ENCODE measurements at regions not wholly inside any gene's neighbourhood (a gene's known extent, or its start where the extent isn't known, plus 50 kb on each side); places are given as distances from the start of the nearest gene placed in this dataset.
"Not testable (repeated sequence)": the region's sequence is repeated elsewhere in the genome, so short reads cannot be mapped to it uniquely, and the experiment has no call there.

- no peak for DNase-seq (ENCODE audit: low read depth, low spot score)
Observed at GRCh38 chr22:22716136-22716665, 71.8 kb downstream of the GGTLC2 start.

GRCh38 chr22:22717664-22718063 is 73.2 kb downstream of the GGTLC2 start:
- no peak for DNase-seq (ENCODE audit: low read depth, low spot score)

- DNase-seq (ENCODE audit: low read depth, low spot score) = no peak
Observed at GRCh38 chr22:22720201-22720723, 75.8 kb downstream of the GGTLC2 start.

- DNase-seq (ENCODE audit: low read depth, low spot score) = no peak
Observed at GRCh38 chr22:22720724-22721261, 76.4 kb downstream of the GGTLC2 start.

- peak; percentile 52 for DNase-seq (ENCODE audit: low read depth, low spot score)
Observed at GRCh38 chr22:22721681-22722354, 77.4 kb downstream of the GGTLC2 start.

- DNase-seq (ENCODE audit: low read depth, low spot score) = no peak
Observed at GRCh38 chr22:22728382-22728781, 84.0 kb downstream of the GGTLC2 start.

- no peak for DNase-seq (ENCODE audit: low read depth, low spot score)
Observed at GRCh38 chr22:22730655-22731373, 86.4 kb downstream of the GGTLC2 start.

- DNase-seq (ENCODE audit: low read depth, low spot score) = no peak
Observed at GRCh38 chr22:22731374-22731676, 86.9 kb downstream of the GGTLC2 start.

GRCh38 chr22:22733006-22733405 is 88.6 kb downstream of the GGTLC2 start:
- not testable (repeated sequence) for DNase-seq (ENCODE audit: low read depth, low spot score)

- no peak for DNase-seq (ENCODE audit: low read depth, low spot score)
Observed at GRCh38 chr22:22733881-22734373, 89.5 kb downstream of the GGTLC2 start.

- DNase-seq (ENCODE audit: low read depth, low spot score) = not testable (repeated sequence)
Observed at GRCh38 chr22:22734395-22735272, 90.2 kb downstream of the GGTLC2 start.

- DNase-seq (ENCODE audit: low read depth, low spot score) = not testable (repeated sequence)
Observed at GRCh38 chr22:22735276-22735675, 90.9 kb downstream of the GGTLC2 start.

- DNase-seq (ENCODE audit: low read depth, low spot score) = no peak
Observed at GRCh38 chr22:22735695-22736611, 91.5 kb downstream of the GGTLC2 start.

- no peak for DNase-seq (ENCODE audit: low read depth, low spot score)
Observed at GRCh38 chr22:22737590-22737989, 93.2 kb downstream of the GGTLC2 start.

GRCh38 chr22:22738959-22739585 is 94.7 kb downstream of the GGTLC2 start:
- no peak for DNase-seq (ENCODE audit: low read depth, low spot score)

GRCh38 chr22:22740560-22741276 is 96.3 kb downstream of the GGTLC2 start:
- DNase-seq (ENCODE audit: low read depth, low spot score) = no peak

- no peak for DNase-seq (ENCODE audit: low read depth, low spot score)
Observed at GRCh38 chr22:22741843-22742242, 97.4 kb downstream of the GGTLC2 start.

GRCh38 chr22:22742641-22743040 is 98.2 kb downstream of the GGTLC2 start:
- no peak for DNase-seq (ENCODE audit: low read depth, low spot score)

GRCh38 chr22:22743128-22743760 is 98.8 kb downstream of the GGTLC2 start:
- no peak for DNase-seq (ENCODE audit: low read depth, low spot score)
